ENCODE measurements at regions not wholly inside any gene's neighbourhood (a gene's known extent, or its start where the extent isn't known, plus 50 kb on each side); places are given as distances from the start of the nearest gene placed in this dataset.

GRCh38 chrX:41981481-41982013, 58.2 kb upstream of the CASK start:
- no peak for TF ChIP-seq CTCF (IDR thresholded peaks at IDR 0.05)
- TF ChIP-seq POLR2A (IDR thresholded peaks at IDR 0.05): no peak
